ENCODE measurements at regions not wholly inside any gene's neighbourhood (a gene's known extent, or its start where the extent isn't known, plus 50 kb on each side); places are given as distances from the start of the nearest gene placed in this dataset.

GRCh38 chr1:186568221-186568620 is 107.3 kb upstream of the PDC start:
- no peak for TF ChIP-seq CTCF (IDR thresholded peaks at IDR 0.05)
- no peak for TF ChIP-seq SIN3A (IDR thresholded peaks at IDR 0.05; ENCODE audit: borderline replicate concordance, insufficient read depth, low read depth, low read length)
- TF ChIP-seq, protein P1, sequence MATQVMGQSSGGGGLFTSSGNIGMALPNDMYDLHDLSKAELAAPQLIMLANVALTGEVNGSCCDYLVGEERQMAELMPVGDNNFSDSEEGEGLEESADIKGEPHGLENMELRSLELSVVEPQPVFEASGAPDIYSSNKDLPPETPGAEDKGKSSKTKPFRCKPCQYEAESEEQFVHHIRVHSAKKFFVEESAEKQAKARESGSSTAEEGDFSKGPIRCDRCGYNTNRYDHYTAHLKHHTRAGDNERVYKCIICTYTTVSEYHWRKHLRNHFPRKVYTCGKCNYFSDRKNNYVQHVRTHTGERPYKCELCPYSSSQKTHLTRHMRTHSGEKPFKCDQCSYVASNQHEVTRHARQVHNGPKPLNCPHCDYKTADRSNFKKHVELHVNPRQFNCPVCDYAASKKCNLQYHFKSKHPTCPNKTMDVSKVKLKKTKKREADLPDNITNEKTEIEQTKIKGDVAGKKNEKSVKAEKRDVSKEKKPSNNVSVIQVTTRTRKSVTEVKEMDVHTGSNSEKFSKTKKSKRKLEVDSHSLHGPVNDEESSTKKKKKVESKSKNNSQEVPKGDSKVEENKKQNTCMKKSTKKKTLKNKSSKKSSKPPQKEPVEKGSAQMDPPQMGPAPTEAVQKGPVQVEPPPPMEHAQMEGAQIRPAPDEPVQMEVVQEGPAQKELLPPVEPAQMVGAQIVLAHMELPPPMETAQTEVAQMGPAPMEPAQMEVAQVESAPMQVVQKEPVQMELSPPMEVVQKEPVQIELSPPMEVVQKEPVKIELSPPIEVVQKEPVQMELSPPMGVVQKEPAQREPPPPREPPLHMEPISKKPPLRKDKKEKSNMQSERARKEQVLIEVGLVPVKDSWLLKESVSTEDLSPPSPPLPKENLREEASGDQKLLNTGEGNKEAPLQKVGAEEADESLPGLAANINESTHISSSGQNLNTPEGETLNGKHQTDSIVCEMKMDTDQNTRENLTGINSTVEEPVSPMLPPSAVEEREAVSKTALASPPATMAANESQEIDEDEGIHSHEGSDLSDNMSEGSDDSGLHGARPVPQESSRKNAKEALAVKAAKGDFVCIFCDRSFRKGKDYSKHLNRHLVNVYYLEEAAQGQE (IDR thresholded peaks at IDR 0.05; ENCODE audit: insufficient read depth in 1 of 2, low read depth in 2 of 2, low read length in 1 of 2): no peak
